Upper lobe of left lung (tissue), 6 donors: ENCODE measurements at regions not wholly inside any gene's neighbourhood (a gene's known extent, or its start where the extent isn't known, plus 50 kb on each side); places are given as distances from the start of the nearest gene placed in this dataset.

ENCODE experiments used
- ATAC-seq, 2 donors: fragments of 200-7000 bp; cut with Tn5 transposase; one replicate each; pipeline ENCODE4 v1.9.1; 2022; ENCODE audit warnings: mild to moderate bottlenecking in 2 of 2, moderate library complexity in 2 of 2; ENCODE audit not compliant: low FRiP score in 2 of 2
- DNase-seq, 2 donors: peaks; one replicate each; pipeline ENCODE4 v3.0.0-alpha.2; 2019 to 2020
- H3K27ac ChIP-seq, 4 donors: fragments of 200-600 bp; sonication (generic); one replicate each; pipeline ENCODE4 v1.5.1; 2016 to 2019
- H3K27me3 ChIP-seq, 4 donors: fragments of 200-600 bp; sonication (generic); one replicate each; pipeline ENCODE4 v1.5.1; 2017 to 2019
- H3K36me3 ChIP-seq, 4 donors: fragments of 200-600 bp; sonication (generic); one replicate each; pipeline ENCODE4 v1.5.1; 2016 to 2019
- H3K4me1 ChIP-seq, 4 donors: fragments of 200-600 bp; sonication (generic); one replicate each; pipeline ENCODE4 v1.5.1; 2018 to 2019
- H3K4me3 ChIP-seq, 4 donors: fragments of 200-600 bp; sonication (generic); one replicate each; pipeline ENCODE4 v1.5.1; 2017 to 2019; ENCODE audit warnings: mild to moderate bottlenecking in 2 of 4, moderate library complexity in 1 of 4
- H3K9me3 ChIP-seq, 4 donors: fragments of 200-600 bp; sonication (generic); one replicate each; pipeline ENCODE4 v1.5.1; 2018 to 2019
- EP300 ChIP-seq, 4 donors: sonication (generic); formaldehyde crosslinking; IDR thresholded peaks; one replicate each; pipeline ENCODE4 v1.5.1; 2017; ENCODE audit warnings: antibody characterized with exemption in 4 of 4, control low read depth in 2 of 4
- POLR2A ChIP-seq, 4 donors: fragments of 450-650 bp; IDR thresholded peaks; one replicate each; pipeline ENCODE4 v1.5.1; 2016 to 2017; ENCODE audit warnings: antibody characterized with exemption in 4 of 4, mild to moderate bottlenecking in 2 of 4
- POLR2AphosphoS5 ChIP-seq, 2 donors: sonication (generic); formaldehyde crosslinking; IDR thresholded peaks; one replicate each; pipeline ENCODE4 v1.5.1; 2017; ENCODE audit warnings: antibody characterized with exemption in 2 of 2
- WGBS, 2 donors: methylation state at CpG; one replicate each; pipeline ENCODE4 v1.1.5; 2017 to 2018; 5-methylcytosine and 5-hydroxymethylcytosine counted together
- TF ChIP-seq, protein P1 (sequence below), 6 experiments: fragments of 450-650 bp in 4 of 6; fragments of 200-600 bp in 2 of 6; sonication (generic) in 2 of 6; IDR thresholded peaks; one replicate each; pipeline ENCODE4 v1.5.1; 2016 to 2019; ENCODE audit warnings: antibody characterized with exemption in 6 of 6
- donor health status: DM: no; HTN: no; CAD: no; lungs with moderate emphysema.
- donor health status: DM: no; HTN: yes; CAD: no; lungs with severe emphysema.

DNA sequence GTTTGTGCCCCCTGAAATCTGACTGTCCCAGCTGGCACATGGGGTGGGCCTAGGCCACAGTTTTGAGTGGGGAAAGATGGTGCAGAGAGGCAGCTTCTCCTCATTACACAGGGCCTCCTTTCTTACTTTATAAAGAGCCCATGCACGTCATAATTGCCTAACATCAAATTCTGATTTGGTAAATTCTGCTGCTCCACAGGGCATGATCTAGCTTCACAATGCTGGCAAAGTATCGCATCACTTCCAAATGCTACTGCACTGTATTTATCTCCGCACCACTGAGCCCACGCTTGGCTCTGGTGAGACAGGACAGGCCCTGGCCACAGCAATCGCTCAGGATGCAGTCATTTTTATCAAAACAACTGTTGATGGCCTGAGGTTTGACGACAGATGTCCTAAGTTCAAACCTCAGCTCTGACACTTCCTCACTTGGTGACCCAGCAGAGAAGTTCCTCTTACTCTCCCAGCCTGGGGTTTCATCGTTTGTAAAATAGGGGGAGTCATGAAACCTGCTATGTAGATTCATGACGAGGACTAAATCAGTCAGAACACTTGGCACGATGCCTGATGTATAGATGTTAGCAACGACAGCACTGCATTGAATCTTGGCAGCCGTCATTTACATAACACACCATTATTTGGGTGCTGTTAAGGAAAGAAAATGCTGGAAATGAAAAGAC lies 187.9 kb downstream of the TTLL2 start:
- Histone ChIP-seq H3K4me1 (no peaks in the 10 kb centered on the region), H3K27ac (no peak overlapping the region), H3K9me3 (no peaks in the 10 kb centered on the region), H3K36me3 (no peaks in the 10 kb centered on the region), H3K27me3 (no peaks in the 10 kb centered on the region), H3K4me3 (no peak overlapping the region)
- ATAC-seq (no peak), DNase-seq (no peak)
- TF ChIP-seq EP300 (IDR thresholded peaks at IDR 0.05) (no peak), POLR2AphosphoS5 (IDR thresholded peaks at IDR 0.05) (no peak), POLR2A (IDR thresholded peaks at IDR 0.05) (no peak)
- TF ChIP-seq, protein P1, sequence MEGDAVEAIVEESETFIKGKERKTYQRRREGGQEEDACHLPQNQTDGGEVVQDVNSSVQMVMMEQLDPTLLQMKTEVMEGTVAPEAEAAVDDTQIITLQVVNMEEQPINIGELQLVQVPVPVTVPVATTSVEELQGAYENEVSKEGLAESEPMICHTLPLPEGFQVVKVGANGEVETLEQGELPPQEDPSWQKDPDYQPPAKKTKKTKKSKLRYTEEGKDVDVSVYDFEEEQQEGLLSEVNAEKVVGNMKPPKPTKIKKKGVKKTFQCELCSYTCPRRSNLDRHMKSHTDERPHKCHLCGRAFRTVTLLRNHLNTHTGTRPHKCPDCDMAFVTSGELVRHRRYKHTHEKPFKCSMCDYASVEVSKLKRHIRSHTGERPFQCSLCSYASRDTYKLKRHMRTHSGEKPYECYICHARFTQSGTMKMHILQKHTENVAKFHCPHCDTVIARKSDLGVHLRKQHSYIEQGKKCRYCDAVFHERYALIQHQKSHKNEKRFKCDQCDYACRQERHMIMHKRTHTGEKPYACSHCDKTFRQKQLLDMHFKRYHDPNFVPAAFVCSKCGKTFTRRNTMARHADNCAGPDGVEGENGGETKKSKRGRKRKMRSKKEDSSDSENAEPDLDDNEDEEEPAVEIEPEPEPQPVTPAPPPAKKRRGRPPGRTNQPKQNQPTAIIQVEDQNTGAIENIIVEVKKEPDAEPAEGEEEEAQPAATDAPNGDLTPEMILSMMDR (IDR thresholded peaks at IDR 0.05), result no peak
- 68 to 71% methylated on average over 11 of the region's 11 CpGs for WGBS, 2 donors

DNA sequence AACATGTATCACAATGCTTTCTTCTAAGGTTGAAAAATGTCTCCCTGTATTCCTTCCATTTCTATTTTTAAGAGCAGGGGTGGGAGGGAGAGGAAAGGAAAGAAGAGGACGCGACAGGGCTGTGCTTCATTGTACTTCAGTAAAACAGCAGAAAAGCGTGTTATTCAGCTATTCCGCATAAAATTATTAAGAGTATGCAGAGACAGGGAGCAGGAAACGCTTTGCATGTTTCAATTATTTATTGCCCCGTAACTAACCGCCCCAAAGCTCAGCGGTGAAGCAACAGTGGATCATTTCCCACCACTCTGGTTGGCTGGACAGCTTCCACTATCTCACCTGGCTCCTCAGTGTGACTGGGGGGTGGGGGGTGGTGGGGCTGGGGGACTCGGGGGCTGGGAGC lies 188.9 kb downstream of the TTLL2 start:
- no peaks in the 10 kb centered on the region for H3K4me1 ChIP-seq
- H3K4me3 ChIP-seq, result no peak overlapping the region
- DNase-seq (no peak), ATAC-seq (no peak)
- no peak for TF ChIP-seq EP300 (IDR thresholded peaks at IDR 0.05)
- TF ChIP-seq, protein P1 (IDR thresholded peaks at IDR 0.05), result no peak
- TF ChIP-seq POLR2A (IDR thresholded peaks at IDR 0.05), result no peak
- no peak for TF ChIP-seq POLR2AphosphoS5 (IDR thresholded peaks at IDR 0.05)
- H3K36me3 ChIP-seq, result no peaks in the 10 kb centered on the region
- no peaks in the 10 kb centered on the region for H3K9me3 ChIP-seq
- H3K27ac ChIP-seq, result no peak overlapping the region
- WGBS, 2 donors, result 35 to 60% methylated on average over 8 of the region's 9 CpGs
- no peaks in the 10 kb centered on the region for H3K27me3 ChIP-seq

DNA sequence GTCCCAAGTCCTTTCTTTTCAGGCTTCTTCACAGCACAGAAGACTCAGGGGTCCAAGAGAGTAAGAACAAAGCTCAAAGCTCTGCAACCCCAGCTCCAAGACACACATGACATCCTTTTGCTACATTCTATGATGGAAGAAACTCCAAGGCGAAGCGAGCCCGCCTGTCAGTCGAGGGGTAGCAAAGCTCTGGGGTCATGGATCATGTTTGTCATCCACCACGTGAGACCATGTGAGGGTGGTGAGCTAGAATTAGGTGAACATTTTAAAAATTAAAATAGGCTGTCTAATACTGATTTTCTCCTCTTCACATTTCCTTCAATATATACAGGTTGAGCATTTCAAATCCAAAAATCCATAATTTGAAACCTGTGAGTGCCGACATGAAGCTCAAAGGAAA lies 189.6 kb downstream of the TTLL2 start:
- Histone ChIP-seq H3K27ac (no peak overlapping the region), H3K4me3 (no peak overlapping the region), H3K9me3 (no peaks in the 10 kb centered on the region), H3K36me3 (no peaks in the 10 kb centered on the region), H3K27me3 (no peaks in the 10 kb centered on the region), H3K4me1 (no peaks in the 10 kb centered on the region)
- 89 to 92% methylated on average over 6 of the region's 6 CpGs for WGBS, 2 donors
- DNase-seq (no peak), ATAC-seq (no peak)
- TF ChIP-seq EP300 (IDR thresholded peaks at IDR 0.05) (no peak), POLR2A (IDR thresholded peaks at IDR 0.05) (no peak), POLR2AphosphoS5 (IDR thresholded peaks at IDR 0.05) (no peak)
- TF ChIP-seq, protein P1 (IDR thresholded peaks at IDR 0.05), result no peak

DNA sequence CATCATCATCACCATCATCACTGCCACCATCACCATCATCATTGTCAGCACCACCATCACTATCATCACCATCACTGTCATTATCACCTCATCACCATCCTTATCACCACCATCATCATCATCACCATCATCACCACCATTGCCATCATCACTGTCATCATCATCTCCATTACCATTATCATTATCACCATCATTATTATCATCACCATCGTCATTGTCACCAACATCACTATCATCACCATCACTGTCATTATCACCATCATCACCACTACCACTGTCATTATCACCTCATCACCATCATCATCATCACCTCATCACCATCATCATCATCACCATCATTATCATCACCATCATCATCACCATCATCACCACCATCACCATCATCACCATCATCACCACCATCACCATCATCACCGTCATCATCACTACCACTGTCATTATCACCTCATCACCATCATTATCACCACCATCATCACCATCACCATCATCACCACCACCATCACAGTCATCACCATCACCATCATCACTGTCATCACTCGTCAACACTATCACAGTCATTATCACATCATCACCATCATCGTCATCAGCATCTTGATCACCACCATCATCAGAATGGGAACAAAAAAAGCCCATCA lies 191.1 kb downstream of the TTLL2 start:
- TF ChIP-seq, protein P1 (IDR thresholded peaks at IDR 0.05), result no peak
- TF ChIP-seq POLR2AphosphoS5 (IDR thresholded peaks at IDR 0.05), result no peak
- TF ChIP-seq EP300 (IDR thresholded peaks at IDR 0.05), result no peak
- TF ChIP-seq POLR2A (IDR thresholded peaks at IDR 0.05), result no peak
- Histone ChIP-seq H3K4me3 (no peak overlapping the region), H3K9me3 (no peaks in the 10 kb centered on the region), H3K36me3 (no peaks in the 10 kb centered on the region), H3K4me1 (no peaks in the 10 kb centered on the region), H3K27ac (no peak overlapping the region), H3K27me3 (no peaks in the 10 kb centered on the region)
- no peak for ATAC-seq
- no peak for DNase-seq
- WGBS, 2 donors, result 57 to 61% methylated on average over 4 of the region's 4 CpGs
